Stimulated activated CD8-positive, alpha-beta memory T cell treated with anti-CD3 and anti-CD28 coated beads, Interleukin-12 subunit alpha, Interleukin-12 subunit beta, amount 100 ng/mL, for 24 hours (primary cell): ENCODE measurements at regions not wholly inside any gene's neighbourhood (a gene's known extent, or its start where the extent isn't known, plus 50 kb on each side); places are given as distances from the start of the nearest gene placed in this dataset.
"Not testable (repeated sequence)": the region's sequence is repeated elsewhere in the genome, so short reads cannot be mapped to it uniquely, and the experiment has no call there.

Experiments
- DNase-seq: peaks from one replicate; pipeline ENCODE4 v3.0.0-alpha.2; 2020; ENCODE audit errors: extremely low read depth

GRCh38 chr20:48018851-48019250, 233.6 kb upstream of the SULF2 start:
- DNase-seq, result not testable (repeated sequence)

GRCh38 chr20:48017992-48018391, 232.7 kb upstream of the SULF2 start:
- no peak for DNase-seq

GRCh38 chr20:48017509-48017908, 232.2 kb upstream of the SULF2 start:
- no peak for DNase-seq

- no peak for DNase-seq
These were observed 230.9 kb upstream of the SULF2 start for GRCh38 chr20:48015943-48016723.

GRCh38 chr20:48015141-48015910, 230.0 kb upstream of the SULF2 start:
- no peak for DNase-seq

- no peak for DNase-seq
These were observed 227.2 kb upstream of the SULF2 start for GRCh38 chr20:48012401-48012974.

GRCh38 chr20:48011025-48011424, 225.7 kb upstream of the SULF2 start:
- DNase-seq, result no peak

- no peak for DNase-seq
These were observed 225.3 kb upstream of the SULF2 start for GRCh38 chr20:48010623-48011022.

GRCh38 chr20:48008850-48009515, 223.7 kb upstream of the SULF2 start:
- DNase-seq, result no peak

GRCh38 chr20:48007351-48007750, 222.1 kb upstream of the SULF2 start:
- no peak for DNase-seq

GRCh38 chr20:48006036-48006833, 221.0 kb upstream of the SULF2 start:
- no peak for DNase-seq

GRCh38 chr20:48003021-48003420, 217.7 kb upstream of the SULF2 start:
- no peak for DNase-seq

- DNase-seq, result no peak
These were observed 217.3 kb upstream of the SULF2 start for GRCh38 chr20:48002517-48002970.

- no peak for DNase-seq
These were observed 213.9 kb upstream of the SULF2 start for GRCh38 chr20:47999166-47999565.

GRCh38 chr20:47998736-47999135, 213.5 kb upstream of the SULF2 start:
- DNase-seq, result no peak

- no peak for DNase-seq
These were observed 210.4 kb upstream of the SULF2 start for GRCh38 chr20:47995661-47996060.

- no peak for DNase-seq
These were observed 208.5 kb upstream of the SULF2 start for GRCh38 chr20:47993817-47994216.

GRCh38 chr20:47993035-47993755, 207.9 kb upstream of the SULF2 start:
- DNase-seq, result no peak

GRCh38 chr20:47991875-47992488, 206.7 kb upstream of the SULF2 start:
- no peak for DNase-seq

- DNase-seq, result no peak
These were observed 205.3 kb upstream of the SULF2 start for GRCh38 chr20:47990507-47991150.
